Small intestine (tissue), 7 donors: ENCODE measurements at regions not wholly inside any gene's neighbourhood (a gene's known extent, or its start where the extent isn't known, plus 50 kb on each side); places are given as distances from the start of the nearest gene placed in this dataset.
A peak's percentile ranks its signal among the peaks of the same experiment; 100 is the strongest.
"Not testable (repeated sequence)": the region's sequence is repeated elsewhere in the genome, so short reads cannot be mapped to it uniquely, and the experiment has no call there.

Experiments used
- DNase-seq, 2 donors: peaks; one replicate each; pipeline versions ENCODE4 v3.0.0 to v3.0.0-alpha.2; 2013
- FAIRE-seq: peaks from 2 replicates; lab custom pipeline; 2012; peaks lifted over from hg19 to GRCh38; lab: Jason Lieb, UNC
- H3K27ac ChIP-seq, 3 donors: one replicate each; pipeline ENCODE4 v1.5.1; 2013; ENCODE audit warnings: low read length in 2 of 3, mild to moderate bottlenecking in 2 of 3, control low read depth in 1 of 3, inconsistent platforms in 1 of 3, low read depth in 1 of 3, moderate library complexity in 1 of 3
- H3K27me3 ChIP-seq, 3 donors: one replicate each; pipeline ENCODE4 v1.6.1; 2013; ENCODE audit warnings: low read length in 3 of 3, inconsistent platforms in 1 of 3; ENCODE audit not compliant: control insufficient read depth in 3 of 3, insufficient read depth in 3 of 3
- H3K36me3 ChIP-seq, 3 donors: one replicate each; pipeline ENCODE4 v1.6.1; 2013; ENCODE audit warnings: low read length in 3 of 3, inconsistent platforms in 1 of 3, low read depth in 1 of 3, mild to moderate bottlenecking in 1 of 3, moderate library complexity in 1 of 3; ENCODE audit not compliant: control insufficient read depth in 3 of 3, insufficient read depth in 2 of 3
- H3K4me1 ChIP-seq, 3 donors: one replicate each; pipeline ENCODE4 v1.6.1; 2013; ENCODE audit warnings: low read length in 2 of 3, inconsistent platforms in 1 of 3, low read depth in 1 of 3, mild to moderate bottlenecking in 1 of 3, moderate library complexity in 1 of 3; ENCODE audit not compliant: control insufficient read depth in 3 of 3, insufficient read depth in 2 of 3
- H3K4me3 ChIP-seq, 3 donors: one replicate each; pipeline ENCODE4 v1.5.1; 2013; ENCODE audit warnings: low read length in 3 of 3, control low read depth in 1 of 3, inconsistent platforms in 1 of 3, low read depth in 1 of 3, mild to moderate bottlenecking in 1 of 3, moderate library complexity in 1 of 3
- H3K9me3 ChIP-seq, 2 donors: one replicate each; pipeline ENCODE4 v1.6.1; 2013; ENCODE audit warnings: low read depth in 1 of 2, low read length in 1 of 2; ENCODE audit not compliant: control insufficient read depth in 2 of 2, insufficient read depth in 1 of 2
- WGBS, 3 donors: extraction: QIAGEN DNeasy Blood & Tissue Kit; methylation state at CpG; one replicate each; pipeline ENCODE4 v1.1.7; 2013; 5-methylcytosine and 5-hydroxymethylcytosine counted together
- donor health status: healthy with polysubstance abuse.
- donor health status: control.
- donor health status: control.
- donor health status: Bipolar disorder and iron deficiency.
- donor health status: healthy.

GRCh38 chr3:187850258-187850921 is 105.1 kb upstream of the BCL6 start:
- peak in 1 of 2 donors; percentile 18 for DNase-seq
- no peaks in the 10 kb centered on the region for H3K4me1 ChIP-seq

GRCh38 chr3:187852842-187853730 is 107.8 kb upstream of the BCL6 start:
- Histone ChIP-seq H3K27me3 (no peaks in the 10 kb centered on the region), H3K36me3 (no peaks in the 10 kb centered on the region), H3K9me3 (peaks cover 0 to 25% of the 10 kb centered on the region in 2 donors), H3K27ac (no peak overlapping the region), H3K4me1 (no peaks in the 10 kb centered on the region), H3K4me3 (no peak overlapping the region)
- WGBS, 3 donors, result 54 to 77% (median 59%) methylated on average over 5 of the region's 5 CpGs
- peak in 1 of 2 donors; percentile 72 for DNase-seq
- no peak for FAIRE-seq

More at GRCh38 chr3:187850258-187850921, 105.1 kb upstream of the BCL6 start:
- peaks cover 0 to 25% of the 10 kb centered on the region in 2 donors for H3K9me3 ChIP-seq
- H3K27me3 ChIP-seq, result no peaks in the 10 kb centered on the region
- H3K4me3 ChIP-seq, result no peak overlapping the region
- WGBS, 3 donors, result 62 to 74% (median 67%) methylated on average over 4 of the region's 4 CpGs
- H3K27ac ChIP-seq, result no peak overlapping the region
- FAIRE-seq, result no peak
- no peaks in the 10 kb centered on the region for H3K36me3 ChIP-seq

GRCh38 chr3:187855131-187855530 is 109.9 kb upstream of the BCL6 start:
- no peak for DNase-seq
- H3K9me3 ChIP-seq, result peaks cover 0 to 25% of the 10 kb centered on the region in 2 donors
- no peak overlapping the region for H3K4me3 ChIP-seq
- no peaks in the 10 kb centered on the region for H3K27me3 ChIP-seq
- no peaks in the 10 kb centered on the region for H3K4me1 ChIP-seq
- FAIRE-seq, result no peak
- no peaks in the 10 kb centered on the region for H3K36me3 ChIP-seq
- no peak overlapping the region for H3K27ac ChIP-seq
- WGBS, 3 donors, result 94 to 100% (median 97%) methylated on average over 2 of the region's 2 CpGs

GRCh38 chr3:187856555-187856954 is 111.3 kb upstream of the BCL6 start:
- Histone ChIP-seq H3K27ac (no peak overlapping the region), H3K4me3 (no peak overlapping the region), H3K27me3 (no peaks in the 10 kb centered on the region), H3K4me1 (no peaks in the 10 kb centered on the region), H3K9me3 (peaks cover 0 to 17% of the 10 kb centered on the region in 2 donors), H3K36me3 (no peaks in the 10 kb centered on the region)
- FAIRE-seq, result no peak
- no peak for DNase-seq
- 95 to 100% (median 100%) methylated on average over 2 of the region's 2 CpGs for WGBS, 3 donors

- Histone ChIP-seq H3K36me3 (no peaks in the 10 kb centered on the region), H3K4me1 (no peaks in the 10 kb centered on the region), H3K27me3 (no peaks in the 10 kb centered on the region), H3K4me3 (no peak overlapping the region), H3K27ac (no peak overlapping the region), H3K9me3 (peaks cover 0 to 7% of the 10 kb centered on the region in 2 donors)
- FAIRE-seq (no peak), DNase-seq (no peak)
- WGBS, 3 donors, result 86 to 95% (median 91%) methylated on average over 5 of the region's 5 CpGs
These were observed 112.8 kb upstream of the BCL6 start for GRCh38 chr3:187858041-187858440.

- H3K4me3 ChIP-seq, result no peak overlapping the region
- no peaks in the 10 kb centered on the region for H3K27me3 ChIP-seq
- H3K27ac ChIP-seq, result no peak overlapping the region
- no peaks in the 10 kb centered on the region for H3K4me1 ChIP-seq
- 91 to 97% (median 94%) methylated on average over 2 of the region's 2 CpGs for WGBS, 3 donors
- peaks cover 0 to 4% of the 10 kb centered on the region in 2 donors for H3K9me3 ChIP-seq
- DNase-seq (no peak), FAIRE-seq (no peak)
- no peaks in the 10 kb centered on the region for H3K36me3 ChIP-seq
These were observed 113.4 kb upstream of the BCL6 start for GRCh38 chr3:187858711-187859110.

GRCh38 chr3:187862701-187863277 is 117.5 kb upstream of the BCL6 start:
- H3K4me1 ChIP-seq, H3K27me3 ChIP-seq, FAIRE-seq, DNase-seq, H3K36me3 ChIP-seq, H3K27ac ChIP-seq, H3K9me3 ChIP-seq, H3K4me3 ChIP-seq: not testable (repeated sequence)
- WGBS, 3 donors, result 31 to 52% (median 47%) methylated on average over 4 to 14 of the region's 22 CpGs

GRCh38 chr3:187870360-187871203 is 125.3 kb upstream of the BCL6 start:
- H3K4me3 ChIP-seq, result no peak overlapping the region
- FAIRE-seq, result no peak
- DNase-seq, result no peak
- no peaks in the 10 kb centered on the region for H3K9me3 ChIP-seq
- H3K27ac ChIP-seq, result no peak overlapping the region
- WGBS, 3 donors, result 62 to 74% (median 64%) methylated on average over 5 of the region's 5 CpGs
- H3K4me1 ChIP-seq, result no peaks in the 10 kb centered on the region
- H3K36me3 ChIP-seq, result no peaks in the 10 kb centered on the region
- no peaks in the 10 kb centered on the region for H3K27me3 ChIP-seq
